SU-DHL-6 (cell line): ENCODE measurements at regions not wholly inside any gene's neighbourhood (a gene's known extent, or its start where the extent isn't known, plus 50 kb on each side); places are given as distances from the start of the nearest gene placed in this dataset.

Experiments used
- H2AFZ ChIP-seq: fragments of 200-600 bp; sonication (generic); 2 replicates; pipeline ENCODE4 v1.6.1; 2014; ENCODE audit warnings: low read depth, mild to moderate bottlenecking, moderate library complexity, mixed read lengths, antibody characterized with exemption, low read length; ENCODE audit not compliant: severe bottlenecking
- H3F3A ChIP-seq: fragments of 200-600 bp; shearing (Covaris generic); 2 replicates; pipeline ENCODE4 v1.6.0; 2016; ENCODE audit warnings: antibody characterized with exemption, mild to moderate bottlenecking; ENCODE audit not compliant: insufficient read depth
- H3K27ac ChIP-seq: fragments of 200-600 bp; sonication (generic); 2 replicates; pipeline ENCODE4 v1.5.1; 2016; ENCODE audit warnings: low read depth, mild to moderate bottlenecking, low read length, moderate library complexity, mixed read lengths
- H3K27me3 ChIP-seq: fragments of 200-600 bp; sonication (generic), shearing (Covaris generic); 2 replicates; pipeline ENCODE4 v1.6.0; 2014; ENCODE audit warnings: mild to moderate bottlenecking, low read length
- H3K36me3 ChIP-seq: fragments of 200-600 bp; sonication (generic); 2 replicates; pipeline ENCODE4 v1.6.1; 2014; ENCODE audit warnings: mild to moderate bottlenecking, low read length, mixed read lengths
- H3K4me2 ChIP-seq: fragments of 300-600, 200-600 bp; shearing (Covaris generic), sonication (generic); 2 replicates; pipeline ENCODE4 v1.6.0; 2014; ENCODE audit warnings: low read length, low read depth, mild to moderate bottlenecking; ENCODE audit not compliant: poor library complexity, severe bottlenecking
- H3K4me3 ChIP-seq: fragments of 200-600 bp; sonication (generic); 2 replicates; pipeline ENCODE4 v1.5.1; 2014; ENCODE audit warnings: antibody characterized with exemption, low read length, mild to moderate bottlenecking, mixed read lengths; ENCODE audit not compliant: insufficient read depth, poor library complexity, severe bottlenecking
- H3K79me2 ChIP-seq: fragments of 200-600 bp; sonication (generic); 2 replicates; pipeline ENCODE4 v1.6.1; 2014; ENCODE audit warnings: mild to moderate bottlenecking, low read length, moderate library complexity; ENCODE audit not compliant: insufficient read depth
- H3K9ac ChIP-seq: fragments of 200-600 bp; sonication (generic); 2 replicates; pipeline ENCODE4 v1.7.0; 2014; ENCODE audit warnings: mild to moderate bottlenecking, low read length
- H3K9me2 ChIP-seq: fragments of 200-600 bp; sonication (generic); replicated peaks from 2 replicates; pipeline ENCODE4 v1.6.1; 2014; ENCODE audit warnings: low read length; ENCODE audit not compliant: insufficient read depth
- H3K9me3 ChIP-seq: fragments of 200-600 bp; sonication (generic); 2 replicates; pipeline ENCODE4 v1.6.1; 2014; ENCODE audit warnings: low read length, mixed read lengths; ENCODE audit not compliant: insufficient read depth
- H4K20me1 ChIP-seq: fragments of 200-600 bp; sonication (generic); 2 replicates; pipeline ENCODE4 v1.6.1; 2014; ENCODE audit warnings: low read depth, mild to moderate bottlenecking, antibody characterized with exemption, low read length, moderate library complexity, mixed read lengths
- EZH2phosphoT487 ChIP-seq: fragments of 200-600 bp; sonication (generic), shearing (Covaris generic); conservative IDR thresholded peaks from 2 replicates; pipeline ENCODE4 v1.6.1; 2018; ENCODE audit warnings: mild to moderate bottlenecking, antibody characterized with exemption, low read length, moderate library complexity, mixed read lengths
- TF ChIP-seq, protein P1 (sequence below): fragments of 200-600 bp; sonication (generic); IDR thresholded peaks from one replicate; pipeline ENCODE4 v1.5.1; 2017; ENCODE audit warnings: antibody characterized with exemption, mild to moderate bottlenecking, low read length, moderate library complexity; ENCODE audit not compliant: insufficient read depth, poor library complexity, severe bottlenecking

DNA sequence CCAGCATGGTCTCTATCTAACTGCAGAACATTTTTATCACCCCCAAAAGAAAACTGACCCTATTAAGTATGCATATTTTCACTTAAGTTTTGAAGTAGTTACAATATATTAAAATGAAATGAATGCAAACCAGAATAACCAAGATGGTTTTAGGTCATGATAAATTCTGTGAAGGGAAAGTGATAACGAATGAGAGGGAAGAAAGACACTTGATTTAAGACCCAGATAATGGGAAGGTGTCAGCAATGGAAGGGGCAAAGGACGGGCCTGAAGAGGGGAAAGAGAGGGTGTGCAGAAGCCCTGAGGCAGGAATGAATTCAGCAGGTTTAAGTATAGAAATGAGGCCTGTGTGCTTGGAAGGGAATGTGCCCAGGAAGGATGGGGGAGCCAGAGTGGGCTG is 61.1 kb upstream of the IGFBP3 start:
- no peaks in the 10 kb centered on the region for H3K27me3 ChIP-seq
- TF ChIP-seq, protein P1, sequence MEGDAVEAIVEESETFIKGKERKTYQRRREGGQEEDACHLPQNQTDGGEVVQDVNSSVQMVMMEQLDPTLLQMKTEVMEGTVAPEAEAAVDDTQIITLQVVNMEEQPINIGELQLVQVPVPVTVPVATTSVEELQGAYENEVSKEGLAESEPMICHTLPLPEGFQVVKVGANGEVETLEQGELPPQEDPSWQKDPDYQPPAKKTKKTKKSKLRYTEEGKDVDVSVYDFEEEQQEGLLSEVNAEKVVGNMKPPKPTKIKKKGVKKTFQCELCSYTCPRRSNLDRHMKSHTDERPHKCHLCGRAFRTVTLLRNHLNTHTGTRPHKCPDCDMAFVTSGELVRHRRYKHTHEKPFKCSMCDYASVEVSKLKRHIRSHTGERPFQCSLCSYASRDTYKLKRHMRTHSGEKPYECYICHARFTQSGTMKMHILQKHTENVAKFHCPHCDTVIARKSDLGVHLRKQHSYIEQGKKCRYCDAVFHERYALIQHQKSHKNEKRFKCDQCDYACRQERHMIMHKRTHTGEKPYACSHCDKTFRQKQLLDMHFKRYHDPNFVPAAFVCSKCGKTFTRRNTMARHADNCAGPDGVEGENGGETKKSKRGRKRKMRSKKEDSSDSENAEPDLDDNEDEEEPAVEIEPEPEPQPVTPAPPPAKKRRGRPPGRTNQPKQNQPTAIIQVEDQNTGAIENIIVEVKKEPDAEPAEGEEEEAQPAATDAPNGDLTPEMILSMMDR = no peak
- TF ChIP-seq EZH2phosphoT487 = no peak
- no peaks in the 10 kb centered on the region for H3K9me3 ChIP-seq
- no peak overlapping the region for H3K9ac ChIP-seq
- H3F3A ChIP-seq = no peaks in the 10 kb centered on the region
- no peaks in the 10 kb centered on the region for H3K36me3 ChIP-seq
- H2AFZ ChIP-seq = no peak overlapping the region
- H3K79me2 ChIP-seq = no peaks in the 10 kb centered on the region
- H3K4me3 ChIP-seq = no peak overlapping the region
- H3K9me2 ChIP-seq = no peaks in the 10 kb centered on the region
- no peaks in the 10 kb centered on the region for H4K20me1 ChIP-seq
- H3K4me2 ChIP-seq = no peak overlapping the region
- H3K27ac ChIP-seq = no peak overlapping the region

- Histone ChIP-seq H2AFZ (no peak overlapping the region), H3K27ac (no peak overlapping the region), H3F3A (no peaks in the 10 kb centered on the region), H3K36me3 (no peaks in the 10 kb centered on the region), H3K4me3 (no peak overlapping the region), H3K9ac (no peak overlapping the region), H4K20me1 (no peaks in the 10 kb centered on the region), H3K9me3 (no peaks in the 10 kb centered on the region), H3K27me3 (no peaks in the 10 kb centered on the region), H3K4me2 (no peak overlapping the region), H3K9me2 (no peaks in the 10 kb centered on the region), H3K79me2 (no peaks in the 10 kb centered on the region)
- no peak for TF ChIP-seq EZH2phosphoT487
- TF ChIP-seq, protein P1 = no peak
These were observed 59.9 kb upstream of the IGFBP3 start for GRCh38 chr7:45980973-45981372.

DNA sequence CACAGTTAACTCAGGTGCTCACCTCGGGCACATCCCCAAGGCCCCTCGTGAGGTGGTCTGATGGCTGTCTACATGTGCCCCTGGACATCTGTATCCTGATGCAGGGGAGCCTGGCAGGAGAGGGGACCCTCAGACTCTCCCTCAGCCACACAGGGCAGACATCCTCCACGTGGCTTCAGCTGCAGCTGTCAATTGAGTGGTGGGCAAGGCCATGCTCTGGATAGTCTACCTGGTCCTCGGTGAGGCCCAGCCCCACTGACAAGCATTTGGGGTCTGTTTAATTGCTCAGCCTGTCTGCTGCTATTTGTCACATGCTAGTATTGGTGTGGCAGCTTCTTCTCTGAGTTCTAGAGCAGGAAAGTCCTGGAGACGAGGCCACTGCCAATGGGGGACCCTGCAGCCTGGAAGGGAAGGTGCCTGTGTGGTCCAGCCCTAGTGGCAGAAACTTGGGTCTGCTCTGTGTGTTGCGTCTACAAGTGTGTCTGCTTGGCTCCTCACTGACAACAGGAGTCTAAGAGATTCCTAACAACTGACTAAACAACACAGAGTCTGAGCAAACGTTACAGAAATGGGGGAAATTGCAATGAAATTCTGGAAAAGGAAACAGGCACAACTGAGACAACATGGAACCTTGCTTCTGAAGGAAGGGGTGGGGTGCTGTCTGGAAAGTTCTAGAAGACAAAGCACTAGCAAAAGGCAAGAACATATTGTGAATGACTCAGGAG is 59.3 kb upstream of the IGFBP3 start:
- Histone ChIP-seq H3K27ac (no peak overlapping the region), H3K9me2 (no peaks in the 10 kb centered on the region), H3K4me3 (no peak overlapping the region), H3K79me2 (no peaks in the 10 kb centered on the region), H3F3A (no peaks in the 10 kb centered on the region), H3K4me2 (no peak overlapping the region), H3K27me3 (no peaks in the 10 kb centered on the region), H3K36me3 (no peaks in the 10 kb centered on the region), H4K20me1 (no peaks in the 10 kb centered on the region), H3K9me3 (no peaks in the 10 kb centered on the region), H2AFZ (no peak overlapping the region), H3K9ac (no peak overlapping the region)
- TF ChIP-seq EZH2phosphoT487 = no peak
- TF ChIP-seq, protein P1 = no peak
